ENCODE measurements at regions not wholly inside any gene's neighbourhood (a gene's known extent, or its start where the extent isn't known, plus 50 kb on each side); places are given as distances from the start of the nearest gene placed in this dataset.

DNA sequence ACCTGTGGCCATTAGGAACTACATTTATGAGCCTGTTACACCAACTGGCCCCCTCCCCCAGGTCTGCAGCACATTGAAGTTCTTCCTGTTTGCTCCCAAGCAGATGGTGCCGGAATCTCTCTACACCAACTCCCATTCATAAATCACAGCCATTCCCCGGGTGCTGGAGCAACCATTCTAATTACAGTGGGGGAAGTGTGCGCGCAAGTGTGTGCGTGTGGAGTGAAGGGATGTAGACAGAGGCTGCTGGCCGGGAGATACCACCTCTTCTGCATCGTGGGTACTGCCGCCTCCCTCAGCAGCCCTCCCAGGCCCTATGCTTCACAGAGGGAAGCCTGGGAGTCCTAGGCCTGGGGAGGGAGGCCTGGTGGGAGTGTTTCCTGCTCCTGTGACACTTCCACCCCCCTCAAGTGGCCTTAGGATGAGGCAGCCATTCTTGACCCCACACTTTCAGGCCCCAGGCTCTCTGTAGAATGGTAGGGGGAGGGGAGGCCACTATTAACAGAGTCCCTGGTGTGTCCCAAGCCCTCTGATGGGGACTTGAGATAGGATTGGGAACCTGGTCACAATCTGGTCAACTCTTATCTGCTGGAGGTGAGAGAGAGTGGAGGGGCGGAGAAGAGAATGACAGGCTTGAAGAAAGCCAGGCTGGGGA is 69.1 kb downstream of the MAGEF1 start:
- ChIA-PET CTCF (no interaction called here), POLR2A (no interaction called here)
- DNase-seq (ENCODE audit: extremely low spot score) = no peak
- no peak for TF ChIP-seq L3MBTL2 (conservative IDR thresholded peaks at IDR 0.05)
- TF ChIP-seq TARDBP (IDR thresholded peaks at IDR 0.05) = no peak
- no peak for TF ChIP-seq SUZ12 (IDR thresholded peaks at IDR 0.05)
- TF ChIP-seq, protein P1, sequence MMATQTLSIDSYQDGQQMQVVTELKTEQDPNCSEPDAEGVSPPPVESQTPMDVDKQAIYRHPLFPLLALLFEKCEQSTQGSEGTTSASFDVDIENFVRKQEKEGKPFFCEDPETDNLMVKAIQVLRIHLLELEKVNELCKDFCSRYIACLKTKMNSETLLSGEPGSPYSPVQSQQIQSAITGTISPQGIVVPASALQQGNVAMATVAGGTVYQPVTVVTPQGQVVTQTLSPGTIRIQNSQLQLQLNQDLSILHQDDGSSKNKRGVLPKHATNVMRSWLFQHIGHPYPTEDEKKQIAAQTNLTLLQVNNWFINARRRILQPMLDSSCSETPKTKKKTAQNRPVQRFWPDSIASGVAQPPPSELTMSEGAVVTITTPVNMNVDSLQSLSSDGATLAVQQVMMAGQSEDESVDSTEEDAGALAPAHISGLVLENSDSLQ (IDR thresholded peaks at IDR 0.05) = no peak
- TF ChIP-seq HDGF (IDR thresholded peaks at IDR 0.05; ENCODE audit: borderline replicate concordance) = no peak
- TF ChIP-seq FOXA1 (IDR thresholded peaks at IDR 0.05) = no peak

- no peak for TF ChIP-seq LEF1 (IDR thresholded peaks at IDR 0.05; ENCODE audit: borderline replicate concordance)
- TF ChIP-seq FOXK2 (IDR thresholded peaks at IDR 0.05) = no peak
- no peak for TF ChIP-seq SUZ12 (IDR thresholded peaks at IDR 0.05)
- no peak for TF ChIP-seq CTBP1 (IDR thresholded peaks at IDR 0.05; ENCODE audit: borderline replicate concordance)
- DNase-seq (ENCODE audit: extremely low spot score) = no peak
- CTCF ChIA-PET = no interaction called here
- POLR2A ChIA-PET = no interaction called here
Observed at GRCh38 chr3:184641430-184641829, 70.4 kb downstream of the MAGEF1 start.

GRCh38 chr3:184639351-184639750 is 72.5 kb downstream of the MAGEF1 start:
- DNase-seq (ENCODE audit: extremely low spot score) = no peak
- ChIA-PET POLR2A (interaction anchor here (1.1 kb wide), 1 partner anchor 19 kb away, joined by 3 read pairs; no protein-coding TSS in a partner anchor), CTCF (no interaction called here)
- no peak for TF ChIP-seq CTBP1 (IDR thresholded peaks at IDR 0.05; ENCODE audit: borderline replicate concordance)
- TF ChIP-seq, protein P1 (IDR thresholded peaks at IDR 0.05) = peak; percentile 50; the same call in 1 of the 2 replicates

DNA sequence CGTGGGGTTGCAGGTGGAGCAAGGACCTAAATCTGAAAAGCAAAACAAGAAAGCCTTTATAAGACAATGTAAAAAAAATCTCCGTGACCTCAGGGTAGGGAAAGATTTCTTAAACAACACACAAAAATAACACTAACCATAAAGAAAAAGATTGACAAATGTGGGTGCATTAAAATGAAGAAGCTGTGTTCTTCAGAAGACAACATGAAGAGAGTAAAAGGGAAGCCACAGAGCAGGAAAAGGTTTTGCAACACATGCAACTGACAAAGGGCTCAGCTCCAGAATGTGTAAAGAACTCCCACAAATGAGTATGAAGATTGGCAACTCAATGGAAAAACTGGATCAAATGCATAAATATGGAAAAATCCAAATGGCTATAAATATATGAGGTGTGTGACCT is 74.2 kb downstream of the MAGEF1 start:
- ChIA-PET CTCF (no interaction called here), POLR2A (no interaction called here)
- no peak for TF ChIP-seq FOXM1 (IDR thresholded peaks at IDR 0.05; ENCODE audit: borderline replicate concordance)
- TF ChIP-seq SUZ12 (IDR thresholded peaks at IDR 0.05) = no peak
- no peak for TF ChIP-seq ZNF384 (IDR thresholded peaks at IDR 0.05)
- no peak for TF ChIP-seq L3MBTL2 (conservative IDR thresholded peaks at IDR 0.05)
- no peak for TF ChIP-seq TARDBP (IDR thresholded peaks at IDR 0.05)
- TF ChIP-seq FOXA1 (IDR thresholded peaks at IDR 0.05) = no peak
- TF ChIP-seq ARNT (IDR thresholded peaks at IDR 0.05) = no peak
- TF ChIP-seq BHLHE40 (IDR thresholded peaks at IDR 0.05; ENCODE audit: borderline replicate concordance) = no peak
- TF ChIP-seq HDGF (IDR thresholded peaks at IDR 0.05; ENCODE audit: borderline replicate concordance) = no peak
- no peak for TF ChIP-seq SP1 (IDR thresholded peaks at IDR 0.05)
- no peak for TF ChIP-seq FOXK2 (IDR thresholded peaks at IDR 0.05)
- no peak for TF ChIP-seq ELF4 (IDR thresholded peaks at IDR 0.05)
- no peak for TF ChIP-seq CTBP1 (IDR thresholded peaks at IDR 0.05; ENCODE audit: borderline replicate concordance)
- DNase-seq (ENCODE audit: extremely low spot score) = no peak

GRCh38 chr3:184636741-184637316 is 75.0 kb downstream of the MAGEF1 start:
- POLR2A ChIA-PET = interaction anchor here (0.9 kb wide), 1 partner anchor 75 kb away, joined by 3 read pairs; the partner anchor contains the start of gene MAGEF1
- TF ChIP-seq SUZ12 (IDR thresholded peaks at IDR 0.05) = no peak
- no peak for TF ChIP-seq FOXM1 (IDR thresholded peaks at IDR 0.05; ENCODE audit: borderline replicate concordance)
- CTCF ChIA-PET = no interaction called here
- no peak for DNase-seq (ENCODE audit: extremely low spot score)

DNA sequence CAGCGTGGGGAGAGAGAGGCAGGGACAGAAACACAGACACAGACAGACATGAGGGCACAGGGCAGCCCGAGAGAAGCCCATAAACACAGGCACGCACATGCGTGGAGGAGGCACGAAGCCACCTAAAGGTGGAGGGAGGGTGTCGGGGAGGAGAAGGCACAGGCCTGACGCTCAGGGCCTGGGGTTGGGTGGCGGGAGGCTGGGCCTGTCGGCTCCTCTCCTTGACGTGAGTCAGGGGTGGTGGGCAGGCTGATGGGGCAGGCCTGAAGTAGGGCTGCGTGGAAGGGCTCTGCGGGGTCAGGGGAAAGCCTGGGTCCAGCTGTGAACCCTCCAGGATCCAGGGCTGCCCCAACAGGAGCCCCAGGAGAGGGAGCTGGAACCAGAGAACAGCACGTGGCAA is 74.2 kb downstream of the EPHB3 start:
- ChIA-PET CTCF (no interaction called here), POLR2A (no interaction called here)

DNA sequence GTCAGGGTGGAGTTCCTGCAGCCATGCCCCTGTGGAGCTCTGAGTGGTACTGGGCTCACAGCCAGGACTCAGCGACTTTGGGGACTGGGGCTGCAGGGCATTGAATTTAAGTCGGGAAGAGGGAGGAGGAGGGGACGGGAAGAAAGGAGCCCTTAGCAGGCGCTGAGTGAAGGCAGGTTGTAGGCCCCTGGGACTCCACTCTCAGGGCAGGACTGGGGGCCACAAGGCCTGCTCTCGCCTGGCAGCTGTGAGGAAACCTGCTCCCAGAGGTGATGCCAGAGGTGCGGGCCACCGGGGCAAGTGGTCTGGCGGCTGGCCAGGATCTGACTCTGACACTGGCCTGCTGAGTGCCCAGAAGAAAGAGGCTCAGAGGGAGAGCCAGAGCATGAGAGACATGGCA is 73.5 kb downstream of the EPHB3 start:
- no peak for DNase-seq (ENCODE audit: extremely low spot score)
- TF ChIP-seq CTBP1 (IDR thresholded peaks at IDR 0.05; ENCODE audit: borderline replicate concordance) (no peak), BHLHE40 (IDR thresholded peaks at IDR 0.05; ENCODE audit: borderline replicate concordance) (no peak), NFRKB (IDR thresholded peaks at IDR 0.05) (no peak)
- CTCF ChIA-PET = no interaction called here
- POLR2A ChIA-PET = no interaction called here

More for the DNA sequence above, 74.2 kb downstream of the EPHB3 start:
- TF ChIP-seq TARDBP (IDR thresholded peaks at IDR 0.05) (no peak), BHLHE40 (IDR thresholded peaks at IDR 0.05; ENCODE audit: borderline replicate concordance) (no peak), FOXM1 (IDR thresholded peaks at IDR 0.05; ENCODE audit: borderline replicate concordance) (no peak), L3MBTL2 (conservative IDR thresholded peaks at IDR 0.05) (no peak), FOXK2 (IDR thresholded peaks at IDR 0.05) (no peak), SP1 (IDR thresholded peaks at IDR 0.05) (no peak), ZNF384 (IDR thresholded peaks at IDR 0.05) (no peak), HDGF (IDR thresholded peaks at IDR 0.05; ENCODE audit: borderline replicate concordance) (no peak), CTBP1 (IDR thresholded peaks at IDR 0.05; ENCODE audit: borderline replicate concordance) (no peak), ARNT (IDR thresholded peaks at IDR 0.05) (no peak), NFRKB (IDR thresholded peaks at IDR 0.05) (no peak), SUZ12 (IDR thresholded peaks at IDR 0.05) (no peak)
- TF ChIP-seq, protein P1 (IDR thresholded peaks at IDR 0.05) = no peak
- DNase-seq (ENCODE audit: extremely low spot score) = no peak

Measured in HEK293T (cell line).